Parathyroid adenoma (tissue), 2 donors: ENCODE measurements at regions not wholly inside any gene's neighbourhood (a gene's known extent, or its start where the extent isn't known, plus 50 kb on each side); places are given as distances from the start of the nearest gene placed in this dataset.

Source experiments
- H2AFZ ChIP-seq: fragments of 300-600 bp; sonication (generic); one replicate; pipeline ENCODE4 v1.7.0; 2017; ENCODE audit warnings: antibody characterized with exemption, mild to moderate bottlenecking
- H3K27ac ChIP-seq: fragments of 300-600 bp; sonication (generic); one replicate; pipeline ENCODE4 v1.7.0; 2017
- H3K27me3 ChIP-seq: fragments of 300-600 bp; sonication (generic); one replicate; pipeline ENCODE4 v1.7.0; 2017; ENCODE audit warnings: low read length; ENCODE audit not compliant: control insufficient read depth, insufficient read depth
- H3K36me3 ChIP-seq: fragments of 300-600 bp; sonication (generic); one replicate; pipeline ENCODE4 v1.7.0; 2017; ENCODE audit warnings: low read length; ENCODE audit not compliant: control insufficient read depth, insufficient read depth
- H3K4me1 ChIP-seq: fragments of 300-600 bp; sonication (generic); one replicate; pipeline ENCODE4 v1.7.0; 2017; ENCODE audit warnings: control low read depth
- H3K4me2 ChIP-seq: fragments of 300-600 bp; sonication (generic); one replicate; pipeline ENCODE4 v1.7.0; 2017; ENCODE audit warnings: low read length
- H3K4me3 ChIP-seq: fragments of 300-600 bp; sonication (generic); one replicate; pipeline ENCODE4 v1.7.0; 2017; ENCODE audit warnings: low read depth, low read length
- H3K79me2 ChIP-seq: fragments of 300-600 bp; sonication (generic); one replicate; pipeline ENCODE4 v1.7.0; 2017; ENCODE audit warnings: control low read depth
- H3K9ac ChIP-seq: fragments of 300-600 bp; sonication (generic); one replicate; pipeline ENCODE4 v1.7.0; 2017; ENCODE audit warnings: mild to moderate bottlenecking
- H3K9me3 ChIP-seq: fragments of 300-600 bp; sonication (generic); one replicate; pipeline ENCODE4 v1.7.0; 2017; ENCODE audit warnings: low read length; ENCODE audit not compliant: control insufficient read depth
- TF ChIP-seq, protein P1 (sequence below): fragments of 300-600 bp; sonication (generic); IDR thresholded peaks from one replicate; pipeline ENCODE4 v1.7.0; 2017; ENCODE audit warnings: antibody characterized with exemption, mild to moderate bottlenecking
- donor health status: primary hyperparathyroidism.

DNA sequence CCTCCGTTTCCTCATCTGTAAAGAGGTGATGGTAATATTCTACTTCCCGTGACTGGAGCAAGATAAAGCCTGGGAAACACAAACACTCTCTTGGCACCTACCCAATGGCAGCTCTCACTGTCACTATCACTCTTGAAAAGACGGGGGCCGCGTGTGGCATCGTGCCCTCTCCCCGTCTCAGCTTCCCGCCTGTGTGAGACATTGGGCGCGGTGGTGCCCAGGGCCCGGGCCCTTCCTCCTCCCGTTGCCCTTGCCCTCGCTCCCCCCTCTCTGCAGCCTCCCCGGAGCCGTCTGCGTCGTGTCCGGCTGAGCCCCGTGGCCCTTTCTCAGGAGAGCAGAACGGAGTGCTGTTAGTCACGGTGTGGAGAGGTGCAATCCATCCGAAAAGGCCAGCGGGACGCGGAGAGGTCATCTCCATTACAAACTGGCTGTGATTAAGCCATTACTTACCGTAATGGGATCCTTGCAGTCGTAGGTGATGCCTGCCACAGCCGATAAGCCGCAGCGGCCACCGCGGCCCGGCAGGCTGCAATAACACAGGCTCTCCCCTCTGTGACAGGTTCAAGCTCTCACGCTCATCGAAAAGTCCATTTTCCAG, 156.4 kb upstream of the ZC3H12A start:
- Histone ChIP-seq H3K36me3 (no peaks in the 10 kb centered on the region), H3K79me2 (no peaks in the 10 kb centered on the region), H3K4me3 (no peak overlapping the region), H3K9ac (no peak overlapping the region), H3K9me3 (no peaks in the 10 kb centered on the region), H3K27me3 (peaks cover 3% of the 10 kb centered on the region), H2AFZ (no peak overlapping the region), H3K4me2 (peak overlapping the region; percentile 36), H3K4me1 (no peaks in the 10 kb centered on the region), H3K27ac (no peak overlapping the region)
- TF ChIP-seq, protein P1, sequence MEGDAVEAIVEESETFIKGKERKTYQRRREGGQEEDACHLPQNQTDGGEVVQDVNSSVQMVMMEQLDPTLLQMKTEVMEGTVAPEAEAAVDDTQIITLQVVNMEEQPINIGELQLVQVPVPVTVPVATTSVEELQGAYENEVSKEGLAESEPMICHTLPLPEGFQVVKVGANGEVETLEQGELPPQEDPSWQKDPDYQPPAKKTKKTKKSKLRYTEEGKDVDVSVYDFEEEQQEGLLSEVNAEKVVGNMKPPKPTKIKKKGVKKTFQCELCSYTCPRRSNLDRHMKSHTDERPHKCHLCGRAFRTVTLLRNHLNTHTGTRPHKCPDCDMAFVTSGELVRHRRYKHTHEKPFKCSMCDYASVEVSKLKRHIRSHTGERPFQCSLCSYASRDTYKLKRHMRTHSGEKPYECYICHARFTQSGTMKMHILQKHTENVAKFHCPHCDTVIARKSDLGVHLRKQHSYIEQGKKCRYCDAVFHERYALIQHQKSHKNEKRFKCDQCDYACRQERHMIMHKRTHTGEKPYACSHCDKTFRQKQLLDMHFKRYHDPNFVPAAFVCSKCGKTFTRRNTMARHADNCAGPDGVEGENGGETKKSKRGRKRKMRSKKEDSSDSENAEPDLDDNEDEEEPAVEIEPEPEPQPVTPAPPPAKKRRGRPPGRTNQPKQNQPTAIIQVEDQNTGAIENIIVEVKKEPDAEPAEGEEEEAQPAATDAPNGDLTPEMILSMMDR, result no peak

DNA sequence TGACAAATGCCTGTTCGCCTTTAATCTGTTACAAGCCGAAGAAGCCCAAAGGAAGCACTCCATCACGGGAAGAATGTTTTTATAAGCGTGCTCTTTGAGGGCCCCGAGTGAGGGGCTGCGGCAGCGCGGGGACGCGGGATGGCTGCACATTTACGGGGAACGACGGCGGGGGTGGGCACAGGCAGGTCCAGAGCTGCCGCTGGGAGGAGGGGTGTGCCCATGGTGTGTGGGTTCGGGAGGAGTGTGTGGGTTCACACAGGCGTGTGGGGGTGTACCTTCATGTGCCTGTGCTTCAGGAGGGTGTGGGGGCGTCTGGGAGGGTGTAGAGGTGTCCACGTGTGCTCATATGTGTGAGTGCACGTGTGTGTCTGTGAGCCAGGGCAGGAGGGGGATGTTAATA, 155.9 kb upstream of the ZC3H12A start:
- Histone ChIP-seq H3K4me2 (peak overlapping the region; percentile 36), H3K9ac (no peak overlapping the region), H3K79me2 (no peaks in the 10 kb centered on the region), H3K4me1 (no peaks in the 10 kb centered on the region), H3K9me3 (no peaks in the 10 kb centered on the region), H3K27me3 (no peaks in the 10 kb centered on the region), H3K27ac (no peak overlapping the region), H2AFZ (no peak overlapping the region), H3K4me3 (no peak overlapping the region), H3K36me3 (no peaks in the 10 kb centered on the region)
- TF ChIP-seq, protein P1, result no peak

DNA sequence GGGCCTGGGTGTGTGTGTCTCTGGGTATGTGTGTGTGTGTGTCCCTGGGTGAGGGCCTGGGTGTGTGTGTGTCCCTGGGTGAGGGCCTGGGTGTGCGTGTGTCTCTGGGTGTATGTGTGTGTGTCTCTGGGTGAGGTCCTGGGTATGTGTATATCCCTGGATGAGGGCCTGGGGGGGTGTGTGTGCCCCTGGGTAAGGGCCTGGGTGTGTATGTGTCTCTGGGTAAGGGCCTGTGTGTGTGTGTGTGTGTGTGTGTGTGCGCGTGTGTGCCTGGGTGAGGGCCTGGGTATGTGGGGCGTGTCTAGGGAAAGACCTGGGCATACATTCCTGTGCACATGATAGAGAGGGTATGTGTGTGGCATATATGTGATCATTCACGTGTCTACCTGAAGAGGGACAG, 155.1 kb upstream of the ZC3H12A start:
- Histone ChIP-seq H3K36me3 (no peaks in the 10 kb centered on the region), H3K9me3 (no peaks in the 10 kb centered on the region), H3K4me1 (no peaks in the 10 kb centered on the region), H2AFZ (no peak overlapping the region), H3K27me3 (no peaks in the 10 kb centered on the region), H3K27ac (no peak overlapping the region), H3K4me3 (no peak overlapping the region), H3K79me2 (no peaks in the 10 kb centered on the region), H3K9ac (no peak overlapping the region), H3K4me2 (no peak overlapping the region)
- TF ChIP-seq, protein P1, result no peak

DNA sequence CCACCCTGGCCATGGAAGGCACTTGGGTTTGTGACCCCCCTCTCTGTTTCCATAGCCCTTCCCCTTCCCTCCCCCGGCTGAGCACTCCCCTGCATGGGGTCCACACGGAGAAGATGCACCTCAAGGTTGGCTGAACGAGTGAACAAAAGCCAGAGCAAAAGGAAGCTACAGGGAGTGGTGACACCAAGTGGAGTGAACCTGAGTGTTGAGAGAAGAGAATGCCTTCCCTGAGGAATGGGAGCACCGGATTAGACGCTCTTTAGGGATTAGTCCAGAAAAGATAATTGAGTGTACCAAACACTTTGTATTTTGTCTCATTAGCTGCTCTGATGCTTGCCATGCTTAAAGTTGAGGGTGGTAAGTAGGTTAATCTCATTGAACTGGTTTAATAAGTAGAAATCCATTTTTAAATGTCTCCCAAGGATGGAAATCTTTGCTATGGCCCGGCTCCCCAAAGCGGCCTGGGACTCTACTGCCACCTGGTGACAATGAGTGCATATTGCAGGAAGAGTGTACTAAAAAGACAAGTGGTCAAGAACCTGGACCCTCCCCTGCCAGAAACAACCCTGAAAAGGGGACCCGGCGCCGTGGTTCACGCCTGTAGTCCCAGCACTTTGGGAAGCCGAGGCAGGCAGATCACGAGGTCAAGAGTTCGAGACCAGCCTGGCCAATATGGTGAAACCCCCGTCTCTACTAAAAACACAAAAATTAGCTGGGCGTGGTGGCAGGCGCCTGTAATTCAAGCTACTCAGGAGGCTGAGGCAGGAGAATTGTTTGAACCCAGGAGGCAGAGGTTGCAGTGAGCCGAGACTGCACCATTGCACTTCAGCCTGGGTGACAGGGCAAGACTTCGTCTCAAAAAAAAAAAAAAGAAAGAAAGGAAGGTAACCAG, 150.6 kb upstream of the ZC3H12A start:
- Histone ChIP-seq H3K27ac (no peak overlapping the region), H3K4me2 (no peak overlapping the region), H3K4me3 (no peak overlapping the region), H3K9me3 (no peaks in the 10 kb centered on the region), H3K4me1 (no peaks in the 10 kb centered on the region), H3K9ac (no peak overlapping the region), H3K79me2 (no peaks in the 10 kb centered on the region), H2AFZ (no peak overlapping the region), H3K36me3 (no peaks in the 10 kb centered on the region), H3K27me3 (no peaks in the 10 kb centered on the region)
- TF ChIP-seq, protein P1, result no peak
